GM23338 (cell line): ENCODE measurements at regions not wholly inside any gene's neighbourhood (a gene's known extent, or its start where the extent isn't known, plus 50 kb on each side); places are given as distances from the start of the nearest gene placed in this dataset.

Experiments used
- POLR2AphosphoS5 ChIP-seq: IDR thresholded peaks from 2 replicates; pipeline ENCODE4 v1.6.1; 2016; ENCODE audit warnings: antibody characterized with exemption, low read depth
- TF ChIP-seq, protein P1 (sequence below), 2 experiments: fragments of 200-600 bp in 1 of 2; sonication (generic) in 1 of 2; conservative IDR thresholded peaks; 2 replicates each; pipeline versions ENCODE4 v1.5.1 to v1.6.1; 2016 to 2017; ENCODE audit warnings: antibody characterized with exemption in 2 of 2, low read depth in 2 of 2, mild to moderate bottlenecking in 2 of 2, moderate library complexity in 1 of 2

DNA sequence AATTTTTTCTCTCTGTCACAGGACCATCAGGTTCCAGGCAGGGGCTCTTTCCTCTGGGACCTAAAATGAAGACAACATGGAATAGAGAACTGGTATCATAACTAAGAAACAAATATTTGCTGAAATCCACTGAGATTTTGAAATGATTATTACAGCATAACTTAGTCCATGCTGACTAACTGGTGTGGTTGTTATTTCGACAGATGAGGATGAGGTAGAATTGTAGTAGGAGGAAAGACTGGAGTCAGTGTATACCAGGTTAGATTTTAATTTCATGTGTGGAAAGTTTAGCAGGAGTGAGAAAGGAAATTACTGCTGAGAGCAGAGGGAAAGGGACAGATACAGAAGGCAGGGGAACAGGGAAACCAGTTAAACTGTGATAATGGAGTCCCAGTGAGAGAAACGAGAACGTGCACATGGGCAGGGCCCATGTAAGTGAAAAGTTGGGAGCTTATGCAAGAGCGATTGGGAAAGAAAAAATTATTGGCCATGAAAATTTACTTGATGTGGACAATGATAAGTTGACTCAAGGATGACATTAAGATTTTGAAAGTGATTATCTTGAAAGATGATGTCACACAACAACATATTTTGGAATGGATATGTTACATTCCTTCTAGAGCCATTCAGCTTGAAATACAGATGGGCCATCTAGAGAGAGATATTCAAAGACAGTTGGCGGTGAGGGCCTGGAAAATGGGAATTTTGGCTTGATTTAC is 98.7 kb upstream of the DDIT4L start:
- TF ChIP-seq, protein P1, sequence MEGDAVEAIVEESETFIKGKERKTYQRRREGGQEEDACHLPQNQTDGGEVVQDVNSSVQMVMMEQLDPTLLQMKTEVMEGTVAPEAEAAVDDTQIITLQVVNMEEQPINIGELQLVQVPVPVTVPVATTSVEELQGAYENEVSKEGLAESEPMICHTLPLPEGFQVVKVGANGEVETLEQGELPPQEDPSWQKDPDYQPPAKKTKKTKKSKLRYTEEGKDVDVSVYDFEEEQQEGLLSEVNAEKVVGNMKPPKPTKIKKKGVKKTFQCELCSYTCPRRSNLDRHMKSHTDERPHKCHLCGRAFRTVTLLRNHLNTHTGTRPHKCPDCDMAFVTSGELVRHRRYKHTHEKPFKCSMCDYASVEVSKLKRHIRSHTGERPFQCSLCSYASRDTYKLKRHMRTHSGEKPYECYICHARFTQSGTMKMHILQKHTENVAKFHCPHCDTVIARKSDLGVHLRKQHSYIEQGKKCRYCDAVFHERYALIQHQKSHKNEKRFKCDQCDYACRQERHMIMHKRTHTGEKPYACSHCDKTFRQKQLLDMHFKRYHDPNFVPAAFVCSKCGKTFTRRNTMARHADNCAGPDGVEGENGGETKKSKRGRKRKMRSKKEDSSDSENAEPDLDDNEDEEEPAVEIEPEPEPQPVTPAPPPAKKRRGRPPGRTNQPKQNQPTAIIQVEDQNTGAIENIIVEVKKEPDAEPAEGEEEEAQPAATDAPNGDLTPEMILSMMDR (conservative IDR thresholded peaks at IDR 0.05; ENCODE audit: low read depth in 2 of 2) = no peak
- no peak for TF ChIP-seq POLR2AphosphoS5
